Thyroid gland (tissue), 4 donors: ENCODE measurements at regions not wholly inside any gene's neighbourhood (a gene's known extent, or its start where the extent isn't known, plus 50 kb on each side); places are given as distances from the start of the nearest gene placed in this dataset.
A peak's percentile ranks its signal among the peaks of the same experiment; 100 is the strongest.

Experiments used
- DNase-seq, 2 donors: peaks; one replicate each; pipeline ENCODE4 v3.0.0-alpha.2; 2019
- H3K27ac ChIP-seq, 3 donors: fragments of 200-600 bp; sonication (generic); 1 replicate in 2 of 3; 2 replicates in 1 of 3; pipeline ENCODE4 v1.5.1; 2016 to 2019; ENCODE audit warnings: mild to moderate bottlenecking in 1 of 3, moderate library complexity in 1 of 3
- H3K27me3 ChIP-seq: fragments of 200-600 bp; sonication (generic); one replicate; pipeline ENCODE4 v1.5.1; 2019
- H3K36me3 ChIP-seq, 2 donors: fragments of 200-600 bp; sonication (generic); one replicate each; pipeline ENCODE4 v1.5.1; 2016 to 2019
- H3K4me1 ChIP-seq, 2 donors: fragments of 200-600 bp; sonication (generic); one replicate each; pipeline ENCODE4 v1.5.1; 2017 to 2019
- H3K4me3 ChIP-seq, 3 donors: fragments of 200-600 bp; sonication (generic); replicated peaks in 1 of 3; 1 replicate in 2 of 3; 2 replicates in 1 of 3; pipeline ENCODE4 v1.5.1; 2016; ENCODE audit warnings: mild to moderate bottlenecking in 1 of 3
- H3K9me3 ChIP-seq: fragments of 200-600 bp; sonication (generic); one replicate; pipeline ENCODE4 v1.5.1; 2017
- CTCF ChIP-seq, 6 experiments: fragments of 200-600 bp in 3 of 6; fragments of 450-650 bp in 3 of 6; sonication (generic) in 3 of 6; IDR thresholded peaks; one replicate each; pipeline ENCODE4 v1.5.1; 2016 to 2019; ENCODE audit warnings: antibody characterized with exemption in 6 of 6, mild to moderate bottlenecking in 2 of 6, inconsistent platforms in 1 of 6, moderate library complexity in 1 of 6
- POLR2A ChIP-seq, 2 donors: fragments of 450-650 bp; IDR thresholded peaks; one replicate each; pipeline ENCODE4 v1.6.1; 2017; ENCODE audit warnings: antibody characterized with exemption in 2 of 2, mild to moderate bottlenecking in 2 of 2, moderate library complexity in 1 of 2
- WGBS, 2 donors: methylation state at CpG; one replicate each; pipeline ENCODE4 v1.1.5; 2017; 5-methylcytosine and 5-hydroxymethylcytosine counted together
- intact Hi-C: fragments of 100-400 bp; cut with DNase I; formaldehyde crosslinking; loops from one replicate; pipeline ENCODE4 v1.15.1; 2023

GRCh38 chr4:187569871-187570270 is 425.7 kb upstream of the ZFP42 start:
- no peaks in the 10 kb centered on the region for H3K36me3 ChIP-seq
- no peak overlapping the region for H3K27ac ChIP-seq
- no peaks in the 10 kb centered on the region for H3K27me3 ChIP-seq
- no peak overlapping the region for H3K4me3 ChIP-seq
- intact Hi-C loops = no loop called here
- no peak for TF ChIP-seq POLR2A (IDR thresholded peaks at IDR 0.05)
- TF ChIP-seq CTCF (IDR thresholded peaks at IDR 0.05) = no peak
- H3K4me1 ChIP-seq = no peaks in the 10 kb centered on the region
- 86 to 91% methylated on average over 6 of the region's 6 CpGs for WGBS, 2 donors
- DNase-seq = no peak
- no peaks in the 10 kb centered on the region for H3K9me3 ChIP-seq

- Histone ChIP-seq H3K27ac (no peak overlapping the region), H3K9me3 (no peaks in the 10 kb centered on the region), H3K4me3 (no peak overlapping the region), H3K4me1 (no peaks in the 10 kb centered on the region), H3K27me3 (no peaks in the 10 kb centered on the region), H3K36me3 (no peaks in the 10 kb centered on the region)
- TF ChIP-seq POLR2A (IDR thresholded peaks at IDR 0.05) (no peak), CTCF (IDR thresholded peaks at IDR 0.05) (no peak)
- intact Hi-C loops = no loop called here
- no peak for DNase-seq
- 92 to 95% methylated on average over 2 of the region's 2 CpGs for WGBS, 2 donors
Measured at GRCh38 chr4:187575706-187576105, 419.9 kb upstream of the ZFP42 start.

- Histone ChIP-seq H3K4me3 (no peak overlapping the region), H3K36me3 (no peaks in the 10 kb centered on the region), H3K9me3 (no peaks in the 10 kb centered on the region), H3K4me1 (no peaks in the 10 kb centered on the region), H3K27ac (no peak overlapping the region), H3K27me3 (no peaks in the 10 kb centered on the region)
- intact Hi-C loops = no loop called here
- peak; percentile 79 to 86 for DNase-seq
- TF ChIP-seq CTCF (IDR thresholded peaks at IDR 0.05) = no peak
- TF ChIP-seq POLR2A (IDR thresholded peaks at IDR 0.05) = no peak
Measured at GRCh38 chr4:187576751-187577150, 418.8 kb upstream of the ZFP42 start.

GRCh38 chr4:187577941-187578480 is 417.6 kb upstream of the ZFP42 start:
- no peaks in the 10 kb centered on the region for H3K36me3 ChIP-seq
- H3K27me3 ChIP-seq = no peaks in the 10 kb centered on the region
- no peak for DNase-seq
- no peaks in the 10 kb centered on the region for H3K4me1 ChIP-seq
- H3K4me3 ChIP-seq = no peak overlapping the region
- WGBS, 2 donors = 78 to 82% methylated on average over 6 of the region's 6 CpGs
- H3K27ac ChIP-seq = no peak overlapping the region
- intact Hi-C loops = no loop called here
- TF ChIP-seq POLR2A (IDR thresholded peaks at IDR 0.05) = no peak
- TF ChIP-seq CTCF (IDR thresholded peaks at IDR 0.05) = no peak
- H3K9me3 ChIP-seq = no peaks in the 10 kb centered on the region

GRCh38 chr4:187586892-187587291 is 408.7 kb upstream of the ZFP42 start:
- Histone ChIP-seq H3K36me3 (no peaks in the 10 kb centered on the region), H3K4me1 (peaks cover 0 to 17% of the 10 kb centered on the region in 2 donors), H3K9me3 (no peaks in the 10 kb centered on the region), H3K27me3 (no peaks in the 10 kb centered on the region), H3K4me3 (no peak overlapping the region), H3K27ac (peak overlapping the region in 2 of 3 donors; percentile 31 to 68)
- intact Hi-C loops = no loop called here
- WGBS, 2 donors = 43 to 44% methylated on average over 7 of the region's 7 CpGs
- TF ChIP-seq POLR2A (IDR thresholded peaks at IDR 0.05) = no peak
- DNase-seq = peak; percentile 50 to 75

- no peaks in the 10 kb centered on the region for H3K4me1 ChIP-seq
- no peaks in the 10 kb centered on the region for H3K36me3 ChIP-seq
- TF ChIP-seq POLR2A (IDR thresholded peaks at IDR 0.05) = no peak
- no peak for TF ChIP-seq CTCF (IDR thresholded peaks at IDR 0.05)
- H3K9me3 ChIP-seq = no peaks in the 10 kb centered on the region
- 74 to 76% methylated on average over 5 of the region's 5 CpGs for WGBS, 2 donors
- DNase-seq = no peak
- H3K27me3 ChIP-seq = no peaks in the 10 kb centered on the region
- intact Hi-C loops = no loop called here
- no peak overlapping the region for H3K27ac ChIP-seq
- no peak overlapping the region for H3K4me3 ChIP-seq
Measured at GRCh38 chr4:187598196-187598595, 397.4 kb upstream of the ZFP42 start.
